Hepatocyte (in vitro differentiated cells): ENCODE measurements at regions not wholly inside any gene's neighbourhood (a gene's known extent, or its start where the extent isn't known, plus 50 kb on each side); places are given as distances from the start of the nearest gene placed in this dataset.

Source experiments
- CTCF ChIP-seq: fragments of 200-600 bp; sonication (generic); IDR thresholded peaks from 2 replicates; pipeline ENCODE4 v1.5.1; 2016; ENCODE audit warnings: antibody characterized with exemption, mild to moderate bottlenecking; ENCODE audit not compliant: poor library complexity
- EZH2 ChIP-seq: fragments of 200-600 bp; sonication (generic); IDR thresholded peaks from 2 replicates; pipeline ENCODE4 v1.6.1; 2016; ENCODE audit warnings: antibody characterized with exemption, mild to moderate bottlenecking, borderline replicate concordance

- TF ChIP-seq CTCF (no peak), EZH2 (no peak)
Observed at GRCh38 chr1:186574926-186575325, 105.3 kb downstream of the PTGS2 start.
